ENCODE measurements at regions not wholly inside any gene's neighbourhood (a gene's known extent, or its start where the extent isn't known, plus 50 kb on each side); places are given as distances from the start of the nearest gene placed in this dataset.

DNA sequence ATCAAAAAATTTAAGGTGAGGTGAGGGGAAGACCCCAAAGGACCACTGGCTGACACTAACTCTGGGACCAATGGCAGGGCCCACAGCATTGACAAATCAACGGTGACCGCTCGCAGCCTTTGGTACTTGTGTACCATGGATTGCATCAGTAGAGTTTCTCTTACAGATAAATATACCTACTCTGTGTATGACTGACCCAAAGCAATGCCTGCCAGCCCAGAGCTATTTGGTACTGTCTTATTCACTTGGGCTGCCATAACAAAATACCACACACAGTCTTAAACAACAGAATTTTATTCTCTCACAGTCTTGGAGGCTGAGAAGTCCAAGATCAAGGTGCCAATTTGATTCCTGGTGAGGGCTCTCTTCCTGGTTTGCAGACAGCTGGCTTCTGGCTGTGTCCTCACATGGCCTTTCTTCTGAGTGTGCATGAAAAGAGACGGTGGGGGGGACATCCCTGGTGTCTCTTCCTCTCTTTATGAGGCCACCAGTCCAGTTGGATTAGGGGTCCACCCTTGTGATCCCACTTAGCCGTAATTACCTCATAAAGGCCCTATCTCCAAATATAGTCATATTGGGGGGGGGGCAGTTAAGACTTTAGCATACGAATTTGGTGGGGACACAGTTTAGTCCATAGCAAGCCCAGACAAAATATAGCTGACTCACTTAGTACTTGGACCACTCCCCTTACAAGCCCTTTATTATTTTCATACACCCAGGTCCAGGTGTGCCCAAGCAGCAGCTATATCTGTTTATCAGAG, 336.3 kb downstream of the CD83 start:
- TF ChIP-seq EZH2phosphoT487 (IDR thresholded peaks at IDR 0.05; ENCODE audit: insufficient read depth, low read depth) (no peak), EZH2 (IDR thresholded peaks at IDR 0.05; ENCODE audit: insufficient read depth, poor library complexity, severe bottlenecking) (no peak)

Measured in GM23248 (cell line).